Neural progenitor cell (in vitro differentiated cells): ENCODE measurements at regions not wholly inside any gene's neighbourhood (a gene's known extent, or its start where the extent isn't known, plus 50 kb on each side); places are given as distances from the start of the nearest gene placed in this dataset.

ENCODE experiments used
- DNase-seq: peaks from one replicate; pipeline ENCODE4 v3.0.0-alpha.2; 2016; ENCODE audit warnings: low spot score
- H2AFZ ChIP-seq: fragments of 200-600 bp; sonication (generic); replicated peaks from 2 replicates; pipeline ENCODE4 v1.6.1; 2016; ENCODE audit warnings: antibody characterized with exemption
- H3F3A ChIP-seq: fragments of 200-600 bp; sonication (generic); 2 replicates; pipeline ENCODE4 v1.6.1; 2016; ENCODE audit warnings: antibody characterized with exemption, low read depth
- H3K27ac ChIP-seq: fragments of 200-600 bp; sonication (generic); 2 replicates; pipeline ENCODE4 v1.5.1; 2016; ENCODE audit warnings: mild to moderate bottlenecking
- H3K27me3 ChIP-seq: fragments of 200-600 bp; sonication (generic); 2 replicates; pipeline ENCODE4 v1.6.1; 2016; ENCODE audit warnings: mild to moderate bottlenecking, moderate library complexity
- H3K36me3 ChIP-seq: fragments of 200-600 bp; sonication (generic); 2 replicates; pipeline ENCODE4 v1.5.1; 2016
- H3K4me1 ChIP-seq: fragments of 200-600 bp; sonication (generic); 2 replicates; pipeline ENCODE4 v1.6.1; 2016; ENCODE audit warnings: mixed run types
- H3K4me2 ChIP-seq: fragments of 200-600 bp; sonication (generic); 2 replicates; pipeline ENCODE4 v1.6.1; 2016
- H3K4me3 ChIP-seq: fragments of 200-600 bp; sonication (generic); 2 replicates; pipeline ENCODE4 v1.5.1; 2016
- H3K79me2 ChIP-seq: fragments of 200-600 bp; sonication (generic); 2 replicates; pipeline ENCODE4 v1.6.1; 2016; ENCODE audit warnings: low read depth
- H3K9ac ChIP-seq: fragments of 200-600 bp; sonication (generic); 2 replicates; pipeline ENCODE4 v1.6.1; 2016
- H3K9me3 ChIP-seq: fragments of 200-600 bp; sonication (generic); 2 replicates; pipeline ENCODE4 v1.5.1; 2016; ENCODE audit warnings: low read depth
- H4K20me1 ChIP-seq: fragments of 200-600 bp; sonication (generic); 2 replicates; pipeline ENCODE4 v1.6.1; 2016; ENCODE audit warnings: low read depth
- H3K27ac Mint-ChIP-seq: 3 replicates; pipeline ENCODE4 v1.8.0; 2021; ENCODE audit warnings: mixed read lengths
- H3K27me3 Mint-ChIP-seq: 2 replicates; pipeline ENCODE4 v1.8.0; 2022; ENCODE audit warnings: low read depth, mild to moderate bottlenecking, inconsistent platforms, moderate library complexity, mixed read lengths; ENCODE audit not compliant: insufficient read depth
- H3K36me3 Mint-ChIP-seq: 3 replicates; pipeline ENCODE4 v1.8.0; 2021; ENCODE audit warnings: mixed read lengths
- H3K4me1 Mint-ChIP-seq: 3 replicates; pipeline ENCODE4 v1.8.0; 2021; ENCODE audit warnings: mixed read lengths
- H3K4me3 Mint-ChIP-seq: 3 replicates; pipeline ENCODE4 v1.8.0; 2021; ENCODE audit warnings: mild to moderate bottlenecking, moderate library complexity, mixed read lengths
- H3K9me3 Mint-ChIP-seq: 3 replicates; pipeline ENCODE4 v1.8.0; 2020; ENCODE audit warnings: mixed read lengths
- CTCF ChIP-seq: fragments of 200-600 bp; sonication (generic); IDR thresholded peaks from 2 replicates; pipeline ENCODE4 v1.5.1; 2017; ENCODE audit warnings: antibody characterized with exemption, mild to moderate bottlenecking
- EZH2 ChIP-seq: fragments of 200-600 bp; sonication (generic); IDR thresholded peaks from 2 replicates; pipeline ENCODE4 v1.6.1; 2017; ENCODE audit warnings: antibody characterized with exemption, mild to moderate bottlenecking, moderate library complexity
- EZH2phosphoT487 ChIP-seq: fragments of 200-600 bp; sonication (generic); IDR thresholded peaks from 2 replicates; pipeline ENCODE4 v1.6.1; 2017; ENCODE audit warnings: antibody characterized with exemption

GRCh38 chr10:109029870-109030269 is 893.4 kb downstream of the XPNPEP1 start:
- no peaks in the 10 kb centered on the region for H3K36me3 Mint-ChIP-seq
- Histone ChIP-seq H3K27ac (peak overlapping the region; percentile 65), H3K9me3 (no peaks in the 10 kb centered on the region), H3K27me3 (no peaks in the 10 kb centered on the region), H3K79me2 (no peaks in the 10 kb centered on the region), H3K36me3 (no peaks in the 10 kb centered on the region), H2AFZ (peak overlapping the region; percentile 18), H3K4me2 (no peak overlapping the region), H3K4me3 (no peak overlapping the region), H4K20me1 (no peaks in the 10 kb centered on the region), H3F3A (peaks cover 15% of the 10 kb centered on the region), H3K9ac (no peak overlapping the region), H3K4me1 (peaks cover 15% of the 10 kb centered on the region)
- H3K27me3 Mint-ChIP-seq: no peaks in the 10 kb centered on the region
- peak; percentile 26 for DNase-seq
- no peaks in the 10 kb centered on the region for H3K9me3 Mint-ChIP-seq
- H3K27ac Mint-ChIP-seq: no peak overlapping the region
- H3K4me1 Mint-ChIP-seq: no peaks in the 10 kb centered on the region
- H3K4me3 Mint-ChIP-seq: no peak overlapping the region
- TF ChIP-seq EZH2 (no peak), EZH2phosphoT487 (no peak), CTCF (no peak)

DNA sequence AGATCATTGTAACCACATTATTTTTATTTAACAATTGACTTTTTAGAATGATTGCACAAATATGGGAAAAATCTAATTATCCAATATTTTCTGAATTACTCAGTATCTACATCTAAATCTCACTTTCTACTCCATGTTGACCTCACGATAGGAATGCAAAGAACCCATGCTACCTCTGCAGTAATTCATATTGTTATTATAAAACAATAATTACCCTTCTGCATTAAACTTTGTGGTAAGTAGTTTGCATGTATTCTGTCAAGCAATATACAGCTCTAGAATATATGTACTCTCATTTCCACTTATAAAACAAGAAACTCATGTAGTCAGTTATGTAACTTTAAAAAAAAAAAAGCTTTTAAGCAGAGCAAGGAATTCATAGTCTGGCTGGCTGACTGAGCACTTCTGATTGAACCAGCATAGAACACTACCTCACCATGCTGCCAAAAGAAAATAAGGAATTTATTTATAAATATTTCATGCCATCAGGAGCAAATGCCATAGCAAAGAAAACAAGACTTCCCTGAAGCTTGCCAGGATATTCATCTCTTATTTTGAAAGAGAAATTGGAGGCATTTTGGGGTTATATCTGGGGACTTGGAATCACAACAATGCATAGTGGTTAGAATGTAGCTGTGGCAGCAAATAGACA is 895.7 kb downstream of the XPNPEP1 start:
- DNase-seq: no peak
- Mint-ChIP-seq H3K36me3 (no peaks in the 10 kb centered on the region), H3K27ac (no peak overlapping the region), H3K27me3 (no peaks in the 10 kb centered on the region), H3K4me3 (no peak overlapping the region), H3K4me1 (no peaks in the 10 kb centered on the region), H3K9me3 (peaks cover 2% of the 10 kb centered on the region)
- Histone ChIP-seq H3K4me2 (no peak overlapping the region), H3K9me3 (no peaks in the 10 kb centered on the region), H3K27me3 (no peaks in the 10 kb centered on the region), H3K4me3 (no peak overlapping the region), H3K4me1 (peaks cover 15% of the 10 kb centered on the region), H3K9ac (no peak overlapping the region), H4K20me1 (no peaks in the 10 kb centered on the region), H3K27ac (no peak overlapping the region), H2AFZ (no peak overlapping the region), H3K79me2 (no peaks in the 10 kb centered on the region), H3F3A (peaks cover 15% of the 10 kb centered on the region), H3K36me3 (no peaks in the 10 kb centered on the region)
- TF ChIP-seq EZH2 (no peak), CTCF (no peak), EZH2phosphoT487 (no peak)

DNA sequence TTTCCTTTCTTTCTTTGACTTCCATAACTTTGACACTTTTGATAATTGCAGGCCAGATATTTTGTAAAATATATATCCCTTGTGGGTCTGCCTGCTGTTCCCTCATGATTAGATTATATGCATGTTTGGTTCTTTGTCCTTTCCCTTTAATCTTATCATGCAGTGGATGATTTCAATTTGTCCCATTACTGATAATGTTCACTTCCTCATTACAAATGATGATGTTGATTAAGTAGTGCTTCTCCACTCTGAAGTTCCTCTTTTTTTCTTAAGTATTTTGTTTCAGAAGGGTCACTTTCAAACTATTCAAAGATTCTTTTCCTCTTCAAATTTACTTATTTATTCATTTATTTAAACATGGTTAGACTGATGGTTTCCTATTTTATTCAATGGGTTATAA is 898.1 kb downstream of the XPNPEP1 start:
- Mint-ChIP-seq H3K27me3 (no peaks in the 10 kb centered on the region), H3K9me3 (peaks cover 2% of the 10 kb centered on the region), H3K4me3 (no peak overlapping the region), H3K4me1 (no peaks in the 10 kb centered on the region), H3K36me3 (no peaks in the 10 kb centered on the region), H3K27ac (no peak overlapping the region)
- Histone ChIP-seq H3K4me1 (peaks cover 3% of the 10 kb centered on the region), H4K20me1 (no peaks in the 10 kb centered on the region), H3K36me3 (no peaks in the 10 kb centered on the region), H3F3A (peaks cover 9% of the 10 kb centered on the region), H3K79me2 (no peaks in the 10 kb centered on the region), H3K9me3 (no peaks in the 10 kb centered on the region), H3K27me3 (no peaks in the 10 kb centered on the region), H3K4me3 (no peak overlapping the region), H2AFZ (no peak overlapping the region), H3K4me2 (no peak overlapping the region), H3K9ac (no peak overlapping the region), H3K27ac (no peak overlapping the region)
- TF ChIP-seq EZH2phosphoT487 (no peak), EZH2 (no peak), CTCF (no peak)
- no peak for DNase-seq
